Upper lobe of left lung (tissue), 6 donors: ENCODE measurements at regions not wholly inside any gene's neighbourhood (a gene's known extent, or its start where the extent isn't known, plus 50 kb on each side); places are given as distances from the start of the nearest gene placed in this dataset.

Experiments used
- ATAC-seq, 2 donors: fragments of 200-7000 bp; cut with Tn5 transposase; one replicate each; pipeline ENCODE4 v1.9.1; 2022; ENCODE audit warnings: mild to moderate bottlenecking in 2 of 2, moderate library complexity in 2 of 2; ENCODE audit not compliant: low FRiP score in 2 of 2
- DNase-seq, 2 donors: peaks; one replicate each; pipeline ENCODE4 v3.0.0-alpha.2; 2019 to 2020
- H3K27ac ChIP-seq, 4 donors: fragments of 200-600 bp; sonication (generic); one replicate each; pipeline ENCODE4 v1.5.1; 2016 to 2019
- H3K27me3 ChIP-seq, 4 donors: fragments of 200-600 bp; sonication (generic); one replicate each; pipeline ENCODE4 v1.5.1; 2017 to 2019
- H3K36me3 ChIP-seq, 4 donors: fragments of 200-600 bp; sonication (generic); one replicate each; pipeline ENCODE4 v1.5.1; 2016 to 2019
- H3K4me1 ChIP-seq, 4 donors: fragments of 200-600 bp; sonication (generic); one replicate each; pipeline ENCODE4 v1.5.1; 2018 to 2019
- H3K4me3 ChIP-seq, 4 donors: fragments of 200-600 bp; sonication (generic); one replicate each; pipeline ENCODE4 v1.5.1; 2017 to 2019; ENCODE audit warnings: mild to moderate bottlenecking in 2 of 4, moderate library complexity in 1 of 4
- H3K9me3 ChIP-seq, 4 donors: fragments of 200-600 bp; sonication (generic); one replicate each; pipeline ENCODE4 v1.5.1; 2018 to 2019
- CTCF ChIP-seq, 6 experiments: fragments of 450-650 bp in 4 of 6; fragments of 200-600 bp in 2 of 6; sonication (generic) in 2 of 6; IDR thresholded peaks; one replicate each; pipeline ENCODE4 v1.5.1; 2016 to 2019; ENCODE audit warnings: antibody characterized with exemption in 6 of 6
- EP300 ChIP-seq, 4 donors: sonication (generic); formaldehyde crosslinking; IDR thresholded peaks; one replicate each; pipeline ENCODE4 v1.5.1; 2017; ENCODE audit warnings: antibody characterized with exemption in 4 of 4, control low read depth in 2 of 4
- POLR2A ChIP-seq, 4 donors: fragments of 450-650 bp; IDR thresholded peaks; one replicate each; pipeline ENCODE4 v1.5.1; 2016 to 2017; ENCODE audit warnings: antibody characterized with exemption in 4 of 4, mild to moderate bottlenecking in 2 of 4
- POLR2AphosphoS5 ChIP-seq, 2 donors: sonication (generic); formaldehyde crosslinking; IDR thresholded peaks; one replicate each; pipeline ENCODE4 v1.5.1; 2017; ENCODE audit warnings: antibody characterized with exemption in 2 of 2
- WGBS, 2 donors: methylation state at CpG; one replicate each; pipeline ENCODE4 v1.1.5; 2017 to 2018; 5-methylcytosine and 5-hydroxymethylcytosine counted together
- small RNA-seq, 4 donors: library from RNA; depleted of rRNA; stranded (forward); fragments of <200 nt; gene quantifications; one replicate each; pipeline ENCODE3, GENCODE V24; 2016
- donor health status: DM: no; HTN: no; CAD: no; lungs with moderate emphysema.
- donor health status: DM: no; HTN: yes; CAD: no; lungs with severe emphysema.

DNA sequence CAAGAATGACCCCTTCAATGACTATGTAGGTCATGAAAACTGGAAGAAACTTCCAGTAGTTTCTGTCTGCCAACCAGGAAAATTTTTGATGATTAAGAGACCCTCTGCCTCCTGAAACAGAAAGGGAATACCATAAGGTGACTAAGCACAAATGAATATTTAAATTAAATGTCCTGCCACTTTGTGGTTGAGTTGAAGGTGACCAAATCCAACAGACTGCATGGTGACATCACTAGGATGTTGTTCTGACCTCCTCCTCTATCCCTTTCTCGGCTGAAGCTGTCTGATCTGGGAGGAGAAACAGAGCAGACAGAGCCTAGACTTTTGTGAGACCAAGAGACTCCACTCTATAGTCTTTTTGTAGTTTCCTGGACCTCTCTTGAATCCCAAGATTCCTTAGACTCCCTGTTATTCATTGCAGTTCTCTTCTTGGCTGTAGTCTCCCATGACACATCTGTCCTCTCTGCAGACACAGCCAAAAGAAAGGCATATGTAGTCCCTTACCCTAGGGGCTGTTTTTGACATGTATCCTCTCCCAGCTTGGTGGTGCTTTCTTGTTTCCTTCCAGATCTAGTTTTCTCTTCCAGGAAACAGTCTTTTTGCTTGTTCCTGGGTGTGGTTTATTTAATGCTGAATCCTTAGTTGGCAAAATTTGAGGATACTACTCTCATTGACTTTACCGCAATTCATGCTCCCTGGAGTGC is 55.2 kb upstream of the UBE3A start:
- Histone ChIP-seq H3K36me3 (no peaks in the 10 kb centered on the region), H3K9me3 (peaks cover 7 to 21% (median 12%) of the 10 kb centered on the region in 4 donors), H3K27ac (no peak overlapping the region), H3K4me1 (no peaks in the 10 kb centered on the region), H3K4me3 (no peak overlapping the region), H3K27me3 (no peaks in the 10 kb centered on the region)
- TF ChIP-seq POLR2A (IDR thresholded peaks at IDR 0.05): no peak
- no peak for TF ChIP-seq EP300 (IDR thresholded peaks at IDR 0.05)
- TF ChIP-seq POLR2AphosphoS5 (IDR thresholded peaks at IDR 0.05): no peak
- no peak for TF ChIP-seq CTCF (IDR thresholded peaks at IDR 0.05)
- WGBS, 2 donors: 81 to 84% methylated on average over 2 of the region's 2 CpGs
- ATAC-seq: no peak
- DNase-seq: no peak

DNA sequence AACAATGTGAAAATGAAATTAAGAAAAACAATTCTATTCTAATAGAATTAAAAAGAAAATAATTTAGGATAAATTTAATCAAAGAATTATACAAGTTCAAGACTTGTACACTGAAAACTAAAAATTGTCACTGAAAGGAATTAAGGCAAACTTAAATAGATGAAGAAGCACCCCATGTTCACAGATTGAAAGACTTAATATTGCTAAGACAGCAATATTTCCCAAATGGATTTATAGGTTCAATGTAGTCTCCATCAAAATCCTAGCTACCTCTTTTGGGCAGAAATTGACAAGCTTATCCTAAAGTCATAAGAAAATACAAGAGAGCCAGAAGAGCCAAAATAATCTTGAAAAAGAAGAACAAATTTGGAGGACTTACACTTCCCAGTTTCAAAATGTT is 53.5 kb upstream of the UBE3A start:
- no peaks in the 10 kb centered on the region for H3K36me3 ChIP-seq
- H3K27me3 ChIP-seq: no peaks in the 10 kb centered on the region
- H3K4me1 ChIP-seq: no peaks in the 10 kb centered on the region
- no peak for DNase-seq
- H3K27ac ChIP-seq: no peak overlapping the region
- H3K4me3 ChIP-seq: no peak overlapping the region
- peaks cover 7 to 21% (median 14%) of the 10 kb centered on the region in 4 donors for H3K9me3 ChIP-seq
- TF ChIP-seq POLR2AphosphoS5 (IDR thresholded peaks at IDR 0.05) (no peak), EP300 (IDR thresholded peaks at IDR 0.05) (no peak), POLR2A (IDR thresholded peaks at IDR 0.05) (no peak), CTCF (IDR thresholded peaks at IDR 0.05) (no peak)
- ATAC-seq: no peak

Small RNA genes in the stretch of these regions (small RNA-seq; reads per million reads assigned to genes)
- gene AC023449.1: 0 reads per million in 4 donors
